ENCODE measurements at regions not wholly inside any gene's neighbourhood (a gene's known extent, or its start where the extent isn't known, plus 50 kb on each side); places are given as distances from the start of the nearest gene placed in this dataset.

GRCh38 chr10:81027706-81028105, 490.0 kb downstream of the SH2D4B start:
- TF ChIP-seq ZNF687 (CRISPR knock-in tag; IDR thresholded peaks at IDR 0.05), result no peak
- TF ChIP-seq CHD4 (IDR thresholded peaks at IDR 0.05; ENCODE audit: borderline replicate concordance, low read length), result no peak
- no peak for TF ChIP-seq FOXK2 (IDR thresholded peaks at IDR 0.05)
- no peak for TF ChIP-seq SIN3A (IDR thresholded peaks at IDR 0.05; ENCODE audit: borderline replicate concordance, low read depth, low read length)
- TF ChIP-seq NR1H2 (CRISPR knock-in tag; IDR thresholded peaks at IDR 0.05; ENCODE audit: borderline replicate concordance, low read depth), result no peak

All from HepG2 (cell line).